ENCODE measurements at regions not wholly inside any gene's neighbourhood (a gene's known extent, or its start where the extent isn't known, plus 50 kb on each side); places are given as distances from the start of the nearest gene placed in this dataset.
"Not testable (repeated sequence)": the region's sequence is repeated elsewhere in the genome, so short reads cannot be mapped to it uniquely, and the experiment has no call there.

DNA sequence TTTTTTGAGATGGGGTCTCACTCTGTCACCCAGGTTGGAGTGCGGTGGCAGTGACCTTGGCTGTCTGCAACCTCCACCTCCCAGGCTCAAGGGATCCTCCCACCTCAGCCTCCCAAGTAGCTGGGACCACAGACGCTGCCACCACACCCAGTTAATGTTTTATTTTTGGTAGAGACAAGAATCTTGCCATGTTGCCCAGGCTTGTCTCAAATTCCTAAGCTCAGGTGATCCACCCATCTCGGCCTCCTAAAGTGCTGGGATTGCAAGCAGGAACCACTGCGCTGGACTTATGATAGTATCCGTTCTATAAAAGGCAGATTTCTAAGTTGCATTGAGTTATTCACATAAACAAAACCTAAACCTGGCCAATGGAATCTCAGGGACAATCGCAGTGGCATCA is 321.1 kb upstream of the PRICKLE1 start:
- peaks cover 1% of the 10 kb centered on the region; the same call in 1 of the 2 replicates for H3K4me1 ChIP-seq
- TF ChIP-seq, protein P1, sequence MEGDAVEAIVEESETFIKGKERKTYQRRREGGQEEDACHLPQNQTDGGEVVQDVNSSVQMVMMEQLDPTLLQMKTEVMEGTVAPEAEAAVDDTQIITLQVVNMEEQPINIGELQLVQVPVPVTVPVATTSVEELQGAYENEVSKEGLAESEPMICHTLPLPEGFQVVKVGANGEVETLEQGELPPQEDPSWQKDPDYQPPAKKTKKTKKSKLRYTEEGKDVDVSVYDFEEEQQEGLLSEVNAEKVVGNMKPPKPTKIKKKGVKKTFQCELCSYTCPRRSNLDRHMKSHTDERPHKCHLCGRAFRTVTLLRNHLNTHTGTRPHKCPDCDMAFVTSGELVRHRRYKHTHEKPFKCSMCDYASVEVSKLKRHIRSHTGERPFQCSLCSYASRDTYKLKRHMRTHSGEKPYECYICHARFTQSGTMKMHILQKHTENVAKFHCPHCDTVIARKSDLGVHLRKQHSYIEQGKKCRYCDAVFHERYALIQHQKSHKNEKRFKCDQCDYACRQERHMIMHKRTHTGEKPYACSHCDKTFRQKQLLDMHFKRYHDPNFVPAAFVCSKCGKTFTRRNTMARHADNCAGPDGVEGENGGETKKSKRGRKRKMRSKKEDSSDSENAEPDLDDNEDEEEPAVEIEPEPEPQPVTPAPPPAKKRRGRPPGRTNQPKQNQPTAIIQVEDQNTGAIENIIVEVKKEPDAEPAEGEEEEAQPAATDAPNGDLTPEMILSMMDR (IDR thresholded peaks at IDR 0.05; ENCODE audit: low read depth, low read length): no peak
- H3K9me3 ChIP-seq: no peaks in the 10 kb centered on the region
- DNase-seq: no peak
- H3K4me3 ChIP-seq (ENCODE audit: low read depth, low read length): no peak overlapping the region
- no peaks in the 10 kb centered on the region for H3K36me3 ChIP-seq
- H3K27me3 ChIP-seq: no peaks in the 10 kb centered on the region

DNA sequence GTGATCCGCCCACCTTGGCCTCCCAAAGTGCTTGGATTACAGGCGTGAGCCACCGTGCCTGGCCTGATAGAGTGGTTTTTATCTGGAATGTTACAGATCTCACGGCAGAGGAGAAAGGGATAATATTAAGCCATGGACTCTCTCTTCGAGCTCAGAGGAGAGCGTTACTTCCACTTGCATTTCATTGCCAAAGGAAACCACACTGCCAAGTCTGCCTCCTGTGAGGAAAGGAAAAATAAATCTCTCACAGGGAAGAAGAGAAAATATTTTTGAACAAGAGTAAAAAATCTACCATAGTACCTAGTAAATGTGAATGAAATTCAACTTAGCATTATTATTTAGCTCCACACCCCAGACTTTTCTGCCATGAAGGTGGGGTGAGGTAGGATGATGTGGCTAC is 319.2 kb upstream of the PRICKLE1 start:
- TF ChIP-seq, protein P1 (IDR thresholded peaks at IDR 0.05; ENCODE audit: low read depth, low read length): no peak
- H3K4me3 ChIP-seq (ENCODE audit: low read depth, low read length): no peak overlapping the region
- no peaks in the 10 kb centered on the region for H3K27me3 ChIP-seq
- no peaks in the 10 kb centered on the region for H3K36me3 ChIP-seq
- no peak for DNase-seq
- H3K4me1 ChIP-seq: no peaks in the 10 kb centered on the region
- H3K9me3 ChIP-seq: no peaks in the 10 kb centered on the region

DNA sequence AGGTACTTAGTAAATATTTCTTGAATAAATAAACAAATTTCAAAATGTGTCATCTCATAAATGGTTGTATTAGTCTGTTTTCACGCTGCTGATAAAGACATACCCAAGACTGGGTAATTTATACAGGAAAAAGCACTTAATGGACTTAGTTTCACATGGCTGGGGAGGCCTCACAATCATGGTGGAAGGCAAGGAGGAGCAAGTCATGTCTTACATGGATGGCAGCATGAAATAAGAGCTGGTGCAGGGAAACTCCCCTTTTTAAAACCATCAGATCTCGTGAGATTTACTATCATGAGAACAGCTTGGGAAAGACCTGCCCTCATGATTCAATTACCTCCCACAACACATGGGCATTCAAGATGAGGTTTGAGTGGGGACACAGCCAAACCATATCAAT is 317.3 kb upstream of the PRICKLE1 start:
- not testable (repeated sequence) for DNase-seq; H3K9me3 ChIP-seq; H3K36me3 ChIP-seq; H3K27me3 ChIP-seq; H3K4me3 ChIP-seq (ENCODE audit: low read depth, low read length); H3K4me1 ChIP-seq

DNA sequence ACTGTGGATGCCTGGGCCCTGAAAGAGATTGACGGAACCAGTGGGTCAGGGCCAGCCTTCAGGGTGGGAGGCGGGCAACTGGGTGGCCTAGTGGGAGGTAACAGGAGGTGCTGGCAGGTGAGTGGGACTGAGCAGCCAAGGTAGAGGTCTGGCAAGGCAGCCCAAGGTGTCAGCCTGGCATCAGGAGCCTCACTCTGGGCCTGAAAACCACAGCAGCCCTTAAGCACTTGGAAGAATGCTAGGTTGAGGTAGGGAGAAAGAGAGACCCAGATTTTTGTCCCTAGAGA is 315.8 kb upstream of the PRICKLE1 start:
- Histone ChIP-seq H3K9me3 (no peaks in the 10 kb centered on the region), H3K4me1 (peaks cover 6% of the 10 kb centered on the region), H3K36me3 (no peaks in the 10 kb centered on the region), H3K27me3 (no peaks in the 10 kb centered on the region), H3K4me3 (ENCODE audit: low read depth, low read length) (no peak overlapping the region)
- TF ChIP-seq, protein P1 (IDR thresholded peaks at IDR 0.05; ENCODE audit: low read depth, low read length): no peak
- DNase-seq: no peak

DNA sequence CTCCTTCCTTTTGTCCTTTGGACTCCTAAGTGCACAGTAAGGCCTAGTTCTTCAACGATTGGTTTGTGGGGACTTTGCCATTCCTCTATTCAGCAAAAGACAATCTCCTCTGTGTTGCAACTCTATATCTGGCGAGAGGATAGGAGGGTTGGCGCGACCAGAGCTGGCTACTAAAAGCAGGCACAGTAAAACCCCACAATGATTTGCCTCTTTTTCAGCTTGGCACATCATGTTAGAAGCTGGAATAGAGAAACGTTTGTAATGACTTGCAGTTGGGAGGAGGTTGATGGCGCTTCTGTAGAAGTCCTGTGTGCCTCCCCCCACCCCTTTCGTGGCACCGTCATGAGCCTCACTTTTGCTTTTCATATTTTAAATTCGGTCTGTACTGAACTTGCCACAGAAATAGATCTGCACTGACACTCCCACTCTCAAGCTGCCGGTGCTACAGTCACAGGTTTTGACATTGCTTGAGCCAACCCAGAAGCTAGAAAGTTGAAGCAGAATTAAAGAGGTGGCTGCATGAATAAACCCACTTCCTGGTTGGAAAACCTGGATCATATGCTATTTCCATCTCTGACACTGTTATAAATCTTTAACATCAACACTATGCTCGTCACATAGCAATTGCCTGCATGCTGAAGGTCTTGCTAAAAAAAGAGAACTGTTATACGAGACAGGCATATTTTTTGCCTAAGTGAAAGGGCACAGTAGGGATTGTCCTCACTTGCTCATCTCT is 315.3 kb upstream of the PRICKLE1 start:
- Histone ChIP-seq H3K4me3 (ENCODE audit: low read depth, low read length) (no peak overlapping the region), H3K27me3 (no peaks in the 10 kb centered on the region), H3K4me1 (peaks cover 6% of the 10 kb centered on the region), H3K9me3 (no peaks in the 10 kb centered on the region), H3K36me3 (no peaks in the 10 kb centered on the region)
- no peak for DNase-seq
- TF ChIP-seq, protein P1 (IDR thresholded peaks at IDR 0.05; ENCODE audit: low read depth, low read length): no peak

DNA sequence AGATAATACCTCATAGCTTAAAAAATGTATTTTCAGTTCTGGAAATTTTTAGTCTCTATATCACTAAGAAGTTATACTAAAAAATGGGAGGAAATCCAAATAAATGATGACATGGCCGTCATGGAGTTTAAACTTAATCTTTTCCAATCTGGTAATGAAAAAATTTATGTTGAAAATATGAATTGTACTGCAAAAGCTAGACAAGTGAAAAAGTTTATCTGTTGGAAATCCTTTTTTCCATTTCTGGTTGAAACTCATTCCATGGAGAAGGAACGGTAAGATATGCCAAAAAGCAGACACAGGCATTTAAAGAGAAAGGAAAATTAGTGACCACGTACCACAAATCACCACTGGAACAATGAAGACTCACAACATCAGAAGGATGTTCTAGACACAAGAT is 314.2 kb upstream of the PRICKLE1 start:
- H3K4me1 ChIP-seq: peaks cover 6% of the 10 kb centered on the region
- no peaks in the 10 kb centered on the region for H3K9me3 ChIP-seq
- TF ChIP-seq, protein P1 (IDR thresholded peaks at IDR 0.05; ENCODE audit: low read depth, low read length): no peak
- no peak for DNase-seq
- no peaks in the 10 kb centered on the region for H3K27me3 ChIP-seq
- no peak overlapping the region for H3K4me3 ChIP-seq (ENCODE audit: low read depth, low read length)
- no peaks in the 10 kb centered on the region for H3K36me3 ChIP-seq

DNA sequence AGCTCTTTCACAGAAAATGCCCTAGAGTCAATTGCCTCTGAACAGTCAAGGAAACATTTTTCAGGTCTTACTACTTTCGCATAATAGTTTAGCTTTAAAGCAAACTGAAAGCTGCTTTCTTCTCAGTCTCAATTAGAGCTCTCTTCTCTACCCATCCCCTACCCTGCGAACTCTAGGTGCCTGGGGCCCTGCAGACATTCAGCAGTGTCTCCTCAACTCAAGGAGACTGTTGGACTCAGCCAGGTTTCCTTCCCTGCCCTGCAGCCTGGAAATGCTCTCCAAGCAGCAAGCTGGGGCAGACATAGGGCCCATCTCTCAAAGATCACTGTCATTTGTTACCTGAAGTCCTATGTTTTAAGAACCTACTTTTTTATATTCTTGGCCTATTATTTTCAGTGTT is 312.5 kb upstream of the PRICKLE1 start:
- no peak overlapping the region for H3K4me3 ChIP-seq (ENCODE audit: low read depth, low read length)
- peaks cover 6% of the 10 kb centered on the region for H3K4me1 ChIP-seq
- H3K9me3 ChIP-seq: no peaks in the 10 kb centered on the region
- no peak for DNase-seq
- TF ChIP-seq, protein P1 (IDR thresholded peaks at IDR 0.05; ENCODE audit: low read depth, low read length): no peak
- no peaks in the 10 kb centered on the region for H3K36me3 ChIP-seq
- H3K27me3 ChIP-seq: no peaks in the 10 kb centered on the region

All from BE2C (cell line).